GM12874 (cell line): ENCODE measurements at regions not wholly inside any gene's neighbourhood (a gene's known extent, or its start where the extent isn't known, plus 50 kb on each side); places are given as distances from the start of the nearest gene placed in this dataset.

Experiments used
- TF ChIP-seq, protein P1 (sequence below): IDR thresholded peaks from 2 replicates; pipeline ENCODE4 v1.5.1; 2011; ENCODE audit warnings: low read depth, mild to moderate bottlenecking, control low read depth, low read length, moderate library complexity; ENCODE audit not compliant: insufficient read depth

DNA sequence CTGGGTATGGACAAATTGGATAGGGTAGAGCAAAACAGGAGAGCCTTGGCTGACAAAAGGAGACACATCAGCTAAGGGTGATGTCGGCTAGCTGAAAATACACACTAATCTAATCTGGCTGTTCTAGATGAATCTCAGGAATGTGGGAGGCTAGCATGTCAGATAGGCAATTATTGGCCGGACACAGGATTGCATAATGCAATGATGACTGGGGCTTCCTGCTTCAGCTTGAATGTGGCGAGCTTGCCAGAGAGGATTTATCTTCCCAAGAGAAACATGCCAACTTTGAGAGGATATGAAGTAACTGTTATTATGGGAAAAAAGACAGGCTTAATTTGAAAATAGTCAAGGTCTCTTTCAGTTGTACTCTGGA lies 102.4 kb downstream of the TRIB2 start:
- TF ChIP-seq, protein P1, sequence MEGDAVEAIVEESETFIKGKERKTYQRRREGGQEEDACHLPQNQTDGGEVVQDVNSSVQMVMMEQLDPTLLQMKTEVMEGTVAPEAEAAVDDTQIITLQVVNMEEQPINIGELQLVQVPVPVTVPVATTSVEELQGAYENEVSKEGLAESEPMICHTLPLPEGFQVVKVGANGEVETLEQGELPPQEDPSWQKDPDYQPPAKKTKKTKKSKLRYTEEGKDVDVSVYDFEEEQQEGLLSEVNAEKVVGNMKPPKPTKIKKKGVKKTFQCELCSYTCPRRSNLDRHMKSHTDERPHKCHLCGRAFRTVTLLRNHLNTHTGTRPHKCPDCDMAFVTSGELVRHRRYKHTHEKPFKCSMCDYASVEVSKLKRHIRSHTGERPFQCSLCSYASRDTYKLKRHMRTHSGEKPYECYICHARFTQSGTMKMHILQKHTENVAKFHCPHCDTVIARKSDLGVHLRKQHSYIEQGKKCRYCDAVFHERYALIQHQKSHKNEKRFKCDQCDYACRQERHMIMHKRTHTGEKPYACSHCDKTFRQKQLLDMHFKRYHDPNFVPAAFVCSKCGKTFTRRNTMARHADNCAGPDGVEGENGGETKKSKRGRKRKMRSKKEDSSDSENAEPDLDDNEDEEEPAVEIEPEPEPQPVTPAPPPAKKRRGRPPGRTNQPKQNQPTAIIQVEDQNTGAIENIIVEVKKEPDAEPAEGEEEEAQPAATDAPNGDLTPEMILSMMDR = no peak

DNA sequence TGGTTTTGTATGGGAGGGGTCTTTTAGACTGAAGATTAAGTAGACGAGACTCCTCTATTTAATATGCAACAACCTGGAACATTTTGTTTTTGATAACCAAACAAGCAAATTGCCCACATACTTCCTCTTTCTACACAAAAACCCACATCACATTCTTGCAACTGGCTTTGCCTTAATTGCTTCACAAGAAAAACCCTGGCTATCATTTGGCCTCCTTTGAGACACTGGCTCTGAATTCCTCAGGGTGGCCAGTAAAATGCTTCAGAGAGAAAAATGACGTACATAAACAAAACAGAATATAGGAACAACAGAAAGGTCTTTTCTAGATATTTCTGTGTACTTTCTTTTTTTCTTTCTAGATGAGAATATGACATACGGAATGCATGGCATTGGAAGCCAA lies 103.0 kb downstream of the TRIB2 start:
- TF ChIP-seq, protein P1 = no peak

DNA sequence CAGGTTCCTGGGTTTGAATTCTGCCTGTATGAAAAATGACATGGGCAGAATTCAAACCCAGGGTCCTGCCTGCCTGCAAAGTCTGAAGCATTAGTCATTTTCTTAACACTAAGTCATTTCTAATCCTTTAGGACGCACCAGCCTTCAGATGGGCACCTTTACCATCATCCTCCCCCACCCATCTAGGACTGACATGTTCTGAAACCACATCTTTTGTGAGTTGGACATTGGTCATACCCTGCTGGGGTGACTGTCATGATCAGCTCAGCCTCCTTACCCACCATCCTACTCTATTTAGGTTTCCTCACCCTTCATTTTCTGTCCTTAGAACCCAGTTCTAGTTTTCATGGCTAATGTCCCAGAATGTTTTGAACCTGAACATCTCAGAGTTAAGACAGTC lies 104.9 kb downstream of the TRIB2 start:
- TF ChIP-seq, protein P1 = no peak

DNA sequence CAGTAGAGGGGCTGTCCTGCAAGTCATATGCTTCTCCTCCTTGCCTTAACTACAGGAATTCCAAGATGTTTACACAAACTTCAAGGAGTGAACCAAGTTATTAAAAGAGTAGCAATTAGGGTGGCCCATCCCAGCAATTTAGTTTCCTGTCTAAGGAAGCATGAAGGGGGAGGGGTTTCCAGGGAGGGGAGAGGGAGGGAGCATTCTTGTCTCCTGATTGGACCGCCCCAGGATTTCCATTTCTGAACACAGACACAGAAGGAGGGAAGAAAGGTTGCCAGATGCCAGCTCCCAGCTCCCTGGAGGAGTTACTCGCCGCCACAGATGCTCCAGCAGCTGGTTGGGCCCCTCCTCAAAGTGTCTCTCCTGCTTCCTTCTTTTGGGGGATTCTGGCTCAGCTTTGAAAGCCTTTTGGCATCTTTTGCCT lies 107.6 kb downstream of the TRIB2 start:
- TF ChIP-seq, protein P1 = no peak

DNA sequence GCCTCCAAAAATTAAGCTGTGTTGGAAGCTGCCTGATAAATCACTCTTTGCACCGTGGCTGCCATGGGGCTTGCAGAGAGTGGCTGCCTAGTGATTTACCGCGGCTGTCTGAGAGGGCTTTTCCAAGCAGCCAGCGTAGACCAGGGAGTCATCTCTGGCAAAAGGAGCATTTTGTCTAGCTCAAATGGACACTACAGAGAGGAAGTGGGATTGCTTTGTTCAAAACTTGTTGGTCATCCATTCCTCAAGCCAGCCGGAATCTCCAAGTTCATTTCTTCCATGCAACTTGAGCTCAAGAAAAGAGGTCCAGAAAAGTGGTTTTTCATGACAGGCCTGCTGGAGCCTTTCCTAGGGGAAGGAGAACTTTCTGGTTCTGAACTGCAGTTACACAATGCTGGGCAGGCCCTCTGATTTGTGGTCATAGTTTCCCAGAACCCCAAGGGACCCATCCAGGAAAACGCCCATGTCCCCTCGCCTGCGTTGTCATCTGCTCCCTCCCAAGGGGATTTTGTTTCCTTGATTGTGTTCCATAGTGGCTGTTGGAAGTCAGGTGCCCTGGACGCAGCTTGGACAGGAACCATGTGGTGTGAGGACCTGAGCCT lies 108.1 kb downstream of the TRIB2 start:
- TF ChIP-seq, protein P1 = no peak

DNA sequence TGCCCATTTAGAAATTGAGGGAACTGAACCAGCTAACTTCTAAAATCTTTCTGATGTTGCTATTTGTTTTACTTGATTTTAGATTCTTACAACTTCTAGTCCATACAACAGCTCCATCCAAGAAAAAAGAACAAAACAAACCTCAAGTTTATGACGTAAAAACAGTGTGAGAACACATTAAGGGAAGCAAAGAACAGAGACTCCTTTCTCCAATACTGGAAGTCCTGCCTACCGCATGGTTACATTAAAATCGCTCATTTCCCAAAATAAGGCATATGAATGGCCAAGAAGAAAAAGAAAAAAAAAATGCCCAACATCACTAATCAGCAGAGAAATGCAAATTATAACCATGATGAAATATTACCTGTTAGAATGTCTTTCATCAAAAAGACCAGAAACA lies 110.0 kb downstream of the TRIB2 start:
- TF ChIP-seq, protein P1 = no peak

DNA sequence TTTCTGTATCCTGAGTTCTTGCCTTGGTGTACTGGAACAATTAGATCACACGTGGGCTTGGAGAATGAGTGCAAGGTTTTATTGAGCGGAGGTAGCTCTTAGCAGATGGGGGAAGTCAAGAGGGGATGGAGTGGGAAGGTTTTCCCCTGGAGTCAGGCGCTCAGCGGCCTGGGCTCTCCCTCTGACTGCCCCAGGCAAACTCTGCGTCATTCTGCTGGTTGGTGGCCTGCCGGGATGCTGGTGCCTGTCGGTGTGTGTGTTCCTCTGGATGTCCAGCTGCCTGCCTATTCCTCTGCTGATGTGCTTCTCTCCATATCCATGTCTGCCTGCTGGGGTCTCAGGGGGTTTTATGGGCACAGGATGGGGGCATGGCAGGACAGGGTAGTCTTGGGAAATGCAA lies 111.0 kb downstream of the TRIB2 start:
- TF ChIP-seq, protein P1 = no peak
